Stimulated activated CD8-positive, alpha-beta memory T cell treated with anti-CD3 and anti-CD28 coated beads, Interleukin-2, amount 100 ng/mL, for 1 hour (primary cell): ENCODE measurements at regions not wholly inside any gene's neighbourhood (a gene's known extent, or its start where the extent isn't known, plus 50 kb on each side); places are given as distances from the start of the nearest gene placed in this dataset.
A peak's percentile ranks its signal among the peaks of the same experiment; 100 is the strongest.
"Not testable (repeated sequence)": the region's sequence is repeated elsewhere in the genome, so short reads cannot be mapped to it uniquely, and the experiment has no call there.

Experiments
- DNase-seq, 2 donors: peaks; one replicate each; pipeline ENCODE4 v3.0.0-alpha.2; 2020; ENCODE audit warnings: low read depth in 2 of 2

GRCh38 chr11:12585861-12586260 is 88.4 kb upstream of the TEAD1 start:
- no peak for DNase-seq

GRCh38 chr11:12587333-12587991 is 86.8 kb upstream of the TEAD1 start:
- DNase-seq: no peak

- DNase-seq: no peak
Observed at GRCh38 chr11:12591706-12592105, 82.5 kb upstream of the TEAD1 start.

GRCh38 chr11:12592283-12592682 is 81.9 kb upstream of the TEAD1 start:
- DNase-seq: no peak

- not testable (repeated sequence) for DNase-seq
Observed at GRCh38 chr11:12595089-12595847, 79.0 kb upstream of the TEAD1 start.

DNA sequence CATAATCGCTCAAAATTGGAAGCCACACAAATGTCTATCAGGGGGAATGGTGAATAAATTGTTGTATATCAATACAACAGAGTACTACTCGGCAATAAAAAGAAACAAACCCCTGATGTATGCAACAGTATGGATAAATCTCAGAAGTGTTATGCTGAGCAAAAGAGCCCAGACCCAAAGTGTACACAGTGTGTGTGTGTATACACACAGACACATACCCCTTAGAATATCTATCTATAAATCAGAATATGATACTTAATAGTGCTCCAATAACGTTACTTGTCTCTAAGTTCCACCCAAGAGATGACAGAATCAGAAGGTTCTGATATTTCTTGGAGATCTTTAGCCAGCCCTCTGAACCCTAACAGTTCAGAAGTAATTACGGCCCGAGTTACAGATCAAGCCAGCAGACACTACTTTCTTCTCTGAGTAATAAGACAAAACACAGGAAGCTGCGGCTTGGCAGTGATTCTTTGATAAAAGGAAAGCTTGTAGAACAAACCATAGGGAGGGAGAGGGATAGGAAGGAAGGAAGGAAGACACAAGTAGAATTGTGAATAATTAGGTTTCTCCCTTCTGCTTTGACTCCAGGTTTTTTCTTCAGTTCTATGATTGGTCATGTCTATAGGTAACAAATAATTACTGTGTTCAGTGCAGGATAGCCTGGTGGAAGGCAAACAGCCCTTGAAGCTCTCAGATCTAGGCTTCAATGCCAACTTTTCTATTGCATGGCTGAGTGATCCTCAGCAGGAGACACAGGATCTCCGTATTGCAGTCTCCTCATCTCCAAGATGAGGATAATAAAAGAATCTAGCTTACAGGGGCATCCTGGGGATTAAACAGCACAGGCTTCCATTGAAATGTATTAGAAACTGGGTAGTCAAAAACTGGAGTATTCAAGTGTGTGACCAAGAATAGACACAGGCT is 75.6 kb upstream of the TEAD1 start:
- no peak for DNase-seq

GRCh38 chr11:12599408-12600143 is 74.6 kb upstream of the TEAD1 start:
- peak in 1 of 2 donors; percentile 2 for DNase-seq

GRCh38 chr11:12600829-12601228 is 73.4 kb upstream of the TEAD1 start:
- no peak for DNase-seq

DNA sequence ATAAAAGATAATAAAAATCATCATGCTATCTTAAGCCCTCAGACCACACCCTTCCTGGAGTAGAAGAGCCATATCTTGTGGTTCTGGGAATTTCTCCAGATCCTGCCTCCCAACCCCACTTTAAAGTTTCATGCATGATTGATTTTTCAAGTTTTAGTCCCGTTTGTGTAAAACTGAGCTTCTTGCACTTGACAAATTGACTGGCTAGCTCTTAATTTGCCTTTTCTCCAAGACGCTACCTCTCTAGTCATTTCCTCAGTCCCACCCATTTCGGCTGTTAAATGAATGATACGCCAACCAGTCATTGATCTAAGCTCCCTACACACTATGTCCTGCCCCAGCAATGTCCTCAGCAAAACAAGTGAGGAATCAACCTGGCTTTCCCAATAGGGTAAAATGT is 71.8 kb upstream of the TEAD1 start:
- DNase-seq: no peak

DNA sequence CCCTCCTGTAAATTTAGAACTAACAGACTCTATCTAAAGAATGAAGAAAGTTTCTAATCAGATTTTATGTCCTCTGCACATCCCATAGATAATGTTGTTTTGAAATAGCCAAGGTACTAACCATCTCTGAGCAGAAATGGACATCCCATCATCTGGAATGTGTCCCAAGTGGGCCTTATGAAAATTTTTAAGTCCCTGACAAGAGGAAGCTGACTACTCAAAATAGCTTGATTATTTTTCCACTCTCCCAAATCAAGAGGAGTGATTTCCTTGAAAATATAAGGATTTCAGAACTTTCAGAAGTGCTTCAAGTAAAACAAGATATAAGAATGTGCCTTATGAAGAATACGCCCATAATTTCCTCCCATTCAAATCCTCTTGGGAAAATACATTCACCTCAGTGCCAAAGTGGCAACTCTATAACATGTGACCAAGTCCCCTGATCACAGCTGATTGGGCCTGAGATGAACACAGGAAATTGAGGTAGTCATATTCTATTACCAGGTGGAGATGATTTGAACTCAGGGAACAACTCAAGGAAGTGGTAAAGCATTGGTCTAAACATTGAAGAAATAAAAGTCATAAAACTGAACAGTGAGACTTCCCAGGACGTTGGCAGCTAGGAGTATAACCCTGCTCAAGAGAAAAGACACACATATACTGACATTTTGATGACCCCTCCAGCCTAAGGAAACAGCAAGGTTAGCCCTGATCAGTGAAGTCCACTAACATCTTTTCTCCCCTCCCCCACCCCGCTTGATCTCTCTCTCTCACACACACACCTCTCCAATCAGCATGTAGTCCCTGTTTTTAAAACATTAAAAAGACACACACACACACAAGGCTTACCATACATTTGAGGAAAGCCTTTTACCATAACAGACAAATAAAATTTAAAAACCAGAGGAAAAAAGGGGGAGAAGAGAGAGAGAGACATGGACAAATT is 70.8 kb upstream of the TEAD1 start:
- no peak for DNase-seq

- no peak for DNase-seq
Observed at GRCh38 chr11:12604557-12605153, 69.6 kb upstream of the TEAD1 start.

DNA sequence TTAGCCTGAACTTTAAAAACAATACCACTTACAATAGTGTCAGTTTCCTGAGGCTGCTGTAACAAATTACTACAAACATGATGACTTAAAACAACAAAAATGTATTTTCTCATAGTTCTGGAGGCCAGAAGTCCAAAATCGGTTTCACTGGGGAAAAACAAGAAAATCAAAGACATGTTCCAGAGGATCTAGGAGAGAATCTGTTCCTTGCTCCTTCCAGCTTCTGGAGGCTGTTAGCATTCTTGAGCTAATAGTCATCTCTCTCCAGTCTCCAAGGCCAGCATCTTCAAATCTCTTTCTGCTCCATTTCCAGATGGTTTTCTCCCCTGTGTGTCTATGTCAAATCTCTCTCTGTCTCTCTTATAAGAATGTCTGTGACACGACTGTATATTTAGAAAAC is 67.6 kb upstream of the TEAD1 start:
- no peak for DNase-seq

- not testable (repeated sequence) for DNase-seq
Observed at GRCh38 chr11:12608678-12609077, 65.5 kb upstream of the TEAD1 start.

GRCh38 chr11:12611352-12611751 is 62.9 kb upstream of the TEAD1 start:
- DNase-seq: no peak

- no peak for DNase-seq
Observed at GRCh38 chr11:12617632-12618031, 56.6 kb upstream of the TEAD1 start.

GRCh38 chr11:12618743-12619540 is 55.3 kb upstream of the TEAD1 start:
- no peak for DNase-seq

DNA sequence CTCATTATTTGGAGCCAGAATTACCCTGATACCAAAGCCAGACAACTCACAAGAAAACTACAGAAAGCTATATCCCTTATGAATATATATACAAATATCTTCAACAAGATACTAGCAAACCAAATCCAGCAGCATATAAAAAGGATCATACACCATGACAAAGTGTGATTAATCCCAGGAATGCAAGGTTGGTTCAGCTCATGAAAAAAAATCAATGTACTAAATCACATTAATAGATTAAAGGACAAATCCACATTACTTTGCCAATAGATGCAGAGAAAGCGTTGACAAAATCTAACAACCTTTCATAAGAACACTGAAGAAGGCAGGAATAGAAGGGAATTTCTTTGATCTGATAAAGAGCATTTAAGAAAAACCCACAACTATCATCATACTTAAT is 50.4 kb upstream of the TEAD1 start:
- no peak for DNase-seq
